ENCODE measurements at regions not wholly inside any gene's neighbourhood (a gene's known extent, or its start where the extent isn't known, plus 50 kb on each side); places are given as distances from the start of the nearest gene placed in this dataset.
"Not testable (repeated sequence)": the region's sequence is repeated elsewhere in the genome, so short reads cannot be mapped to it uniquely, and the experiment has no call there.

- peaks cover 15% of the 10 kb centered on the region for H3K4me1 Mint-ChIP-seq
Observed at GRCh38 chr2:133640103-133640502, 71.8 kb upstream of the NCKAP5 start.

GRCh38 chr2:133641497-133641896 lies 73.2 kb upstream of the NCKAP5 start:
- no peak for TF ChIP-seq CTCF (IDR thresholded peaks at IDR 0.05)
- peaks cover 8% of the 10 kb centered on the region for H3K4me1 Mint-ChIP-seq
- no peak overlapping the region for H3K27ac Mint-ChIP-seq
- H3K36me3 Mint-ChIP-seq (ENCODE audit: low read depth): no peaks in the 10 kb centered on the region
- H3K4me3 Mint-ChIP-seq: no peak overlapping the region
- DNase-seq: no peak
- H3K27me3 Mint-ChIP-seq (ENCODE audit: low read depth, poor library complexity): no peaks in the 10 kb centered on the region
- H3K9me3 Mint-ChIP-seq: no peaks in the 10 kb centered on the region

More at GRCh38 chr2:133640103-133640502, 71.8 kb upstream of the NCKAP5 start:
- no peak for DNase-seq
- no peaks in the 10 kb centered on the region for H3K27me3 Mint-ChIP-seq (ENCODE audit: low read depth, poor library complexity)
- no peak overlapping the region for H3K4me3 Mint-ChIP-seq
- H3K9me3 Mint-ChIP-seq: no peaks in the 10 kb centered on the region
- no peak for TF ChIP-seq CTCF (IDR thresholded peaks at IDR 0.05)
- no peak overlapping the region for H3K27ac Mint-ChIP-seq
- no peaks in the 10 kb centered on the region for H3K36me3 Mint-ChIP-seq (ENCODE audit: low read depth)

GRCh38 chr2:133641942-133642725 lies 73.9 kb upstream of the NCKAP5 start:
- DNase-seq: no peak
- Mint-ChIP-seq H3K27me3 (ENCODE audit: low read depth, poor library complexity) (no peaks in the 10 kb centered on the region), H3K9me3 (no peaks in the 10 kb centered on the region), H3K36me3 (ENCODE audit: low read depth) (no peaks in the 10 kb centered on the region), H3K27ac (no peak overlapping the region), H3K4me1 (peaks cover 7% of the 10 kb centered on the region), H3K4me3 (no peak overlapping the region)
- no peak for TF ChIP-seq CTCF (IDR thresholded peaks at IDR 0.05)

- Mint-ChIP-seq H3K4me1 (peaks cover 7% of the 10 kb centered on the region), H3K9me3 (no peaks in the 10 kb centered on the region), H3K4me3 (no peak overlapping the region), H3K27me3 (ENCODE audit: low read depth, poor library complexity) (peaks cover 4% of the 10 kb centered on the region), H3K27ac (no peak overlapping the region), H3K36me3 (ENCODE audit: low read depth) (no peaks in the 10 kb centered on the region)
- DNase-seq: no peak
- TF ChIP-seq CTCF (IDR thresholded peaks at IDR 0.05): no peak
Observed at GRCh38 chr2:133642791-133643191, 74.5 kb upstream of the NCKAP5 start.

- TF ChIP-seq CTCF (IDR thresholded peaks at IDR 0.05): no peak
- no peak overlapping the region for H3K4me3 Mint-ChIP-seq
- H3K36me3 Mint-ChIP-seq (ENCODE audit: low read depth): no peaks in the 10 kb centered on the region
- H3K27ac Mint-ChIP-seq: no peak overlapping the region
- no peak for DNase-seq
- peaks cover 7% of the 10 kb centered on the region for H3K4me1 Mint-ChIP-seq
- H3K27me3 Mint-ChIP-seq (ENCODE audit: low read depth, poor library complexity): peaks cover 4% of the 10 kb centered on the region
- H3K9me3 Mint-ChIP-seq: peaks cover 6% of the 10 kb centered on the region
Observed at GRCh38 chr2:133643863-133644262, 75.6 kb upstream of the NCKAP5 start.

GRCh38 chr2:133644846-133645245 lies 76.6 kb upstream of the NCKAP5 start:
- TF ChIP-seq CTCF (IDR thresholded peaks at IDR 0.05): no peak
- H3K9me3 Mint-ChIP-seq: peaks cover 16% of the 10 kb centered on the region
- H3K36me3 Mint-ChIP-seq (ENCODE audit: low read depth): peaks cover 9% of the 10 kb centered on the region
- peaks cover 4% of the 10 kb centered on the region for H3K27me3 Mint-ChIP-seq (ENCODE audit: low read depth, poor library complexity)
- no peak overlapping the region for H3K27ac Mint-ChIP-seq
- no peak overlapping the region for H3K4me3 Mint-ChIP-seq
- H3K4me1 Mint-ChIP-seq: peaks cover 7% of the 10 kb centered on the region
- DNase-seq: no peak

- H3K36me3 Mint-ChIP-seq (ENCODE audit: low read depth): peaks cover 18% of the 10 kb centered on the region
- H3K9me3 Mint-ChIP-seq: peaks cover 32% of the 10 kb centered on the region
- not testable (repeated sequence) for H3K4me1 Mint-ChIP-seq; DNase-seq; H3K27me3 Mint-ChIP-seq (ENCODE audit: low read depth, poor library complexity); H3K4me3 Mint-ChIP-seq; H3K27ac Mint-ChIP-seq
Observed at GRCh38 chr2:133647386-133647785, 79.1 kb upstream of the NCKAP5 start.
